Thoracic aorta (tissue), 2 donors: ENCODE measurements at regions not wholly inside any gene's neighbourhood (a gene's known extent, or its start where the extent isn't known, plus 50 kb on each side); places are given as distances from the start of the nearest gene placed in this dataset.
A peak's percentile ranks its signal among the peaks of the same experiment; 100 is the strongest.

Source experiments
- ATAC-seq: fragments of 150-250 bp; one replicate; pipeline ENCODE4 v1.8.0; 2017; ENCODE audit warnings: low read depth; ENCODE audit not compliant: insufficient number of reproducible peaks, low FRiP score
- DNase-seq: peaks from one replicate; pipeline ENCODE4 v3.0.0-alpha.2; 2020; ENCODE audit warnings: low spot score
- H3K27ac ChIP-seq, 2 donors: fragments of 200-600 bp; sonication (generic); 1 replicate in 1 of 2; 2 replicates in 1 of 2; pipeline ENCODE4 v1.5.1; 2016; ENCODE audit warnings: mild to moderate bottlenecking in 2 of 2, moderate library complexity in 2 of 2
- H3K27me3 ChIP-seq: fragments of 200-600 bp; sonication (generic); replicated peaks from 2 replicates; pipeline ENCODE4 v1.6.0; 2016; ENCODE audit warnings: mild to moderate bottlenecking; ENCODE audit not compliant: insufficient read depth
- H3K36me3 ChIP-seq: fragments of 200-600 bp; sonication (generic); one replicate; pipeline ENCODE4 v1.5.1; 2016
- H3K4me1 ChIP-seq, 2 donors: fragments of 200-600 bp; sonication (generic); 1 replicate in 1 of 2; 2 replicates in 1 of 2; pipeline versions ENCODE4 v1.5.1 to v1.6.0; 2016; ENCODE audit warnings: low read depth in 2 of 2, mild to moderate bottlenecking in 1 of 2; ENCODE audit not compliant: control insufficient read depth in 1 of 2
- H3K4me3 ChIP-seq: fragments of 200-600 bp; sonication (generic); 2 replicates; pipeline ENCODE4 v1.5.1; 2016; ENCODE audit warnings: mild to moderate bottlenecking
- H3K9me3 ChIP-seq: fragments of 200-600 bp; sonication (generic); 2 replicates; pipeline ENCODE4 v1.5.1; 2016
- TF ChIP-seq, protein P1 (sequence below): fragments of 200-600 bp; sonication (generic); IDR thresholded peaks from one replicate; pipeline ENCODE4 v1.5.1; 2019; ENCODE audit warnings: antibody characterized with exemption

DNA sequence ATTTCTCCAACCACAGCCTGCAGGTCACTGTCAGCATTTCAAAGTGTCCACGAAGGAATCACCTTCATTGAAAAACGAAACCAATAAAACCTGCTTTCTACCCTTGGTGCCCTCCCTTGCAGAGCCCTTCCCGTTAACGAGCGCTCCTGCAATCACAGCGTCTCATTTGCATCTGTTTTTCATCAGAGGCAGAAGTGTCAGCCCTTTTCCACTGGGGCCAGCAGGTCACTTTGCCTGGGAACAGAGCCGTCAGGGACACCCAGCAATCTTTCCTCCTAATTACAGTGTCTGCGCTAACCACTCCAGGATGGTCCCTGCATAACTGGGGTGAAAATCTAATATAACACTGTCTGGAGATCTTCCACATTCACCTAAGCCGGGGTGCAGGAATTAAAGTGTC is 85.3 kb downstream of the PSMG1 start:
- no peak for DNase-seq
- ATAC-seq: no peak
- Histone ChIP-seq H3K27ac (no peak overlapping the region), H3K4me1 (no peaks in the 10 kb centered on the region), H3K27me3 (no peaks in the 10 kb centered on the region), H3K9me3 (no peaks in the 10 kb centered on the region), H3K36me3 (no peaks in the 10 kb centered on the region), H3K4me3 (no peak overlapping the region)
- TF ChIP-seq, protein P1, sequence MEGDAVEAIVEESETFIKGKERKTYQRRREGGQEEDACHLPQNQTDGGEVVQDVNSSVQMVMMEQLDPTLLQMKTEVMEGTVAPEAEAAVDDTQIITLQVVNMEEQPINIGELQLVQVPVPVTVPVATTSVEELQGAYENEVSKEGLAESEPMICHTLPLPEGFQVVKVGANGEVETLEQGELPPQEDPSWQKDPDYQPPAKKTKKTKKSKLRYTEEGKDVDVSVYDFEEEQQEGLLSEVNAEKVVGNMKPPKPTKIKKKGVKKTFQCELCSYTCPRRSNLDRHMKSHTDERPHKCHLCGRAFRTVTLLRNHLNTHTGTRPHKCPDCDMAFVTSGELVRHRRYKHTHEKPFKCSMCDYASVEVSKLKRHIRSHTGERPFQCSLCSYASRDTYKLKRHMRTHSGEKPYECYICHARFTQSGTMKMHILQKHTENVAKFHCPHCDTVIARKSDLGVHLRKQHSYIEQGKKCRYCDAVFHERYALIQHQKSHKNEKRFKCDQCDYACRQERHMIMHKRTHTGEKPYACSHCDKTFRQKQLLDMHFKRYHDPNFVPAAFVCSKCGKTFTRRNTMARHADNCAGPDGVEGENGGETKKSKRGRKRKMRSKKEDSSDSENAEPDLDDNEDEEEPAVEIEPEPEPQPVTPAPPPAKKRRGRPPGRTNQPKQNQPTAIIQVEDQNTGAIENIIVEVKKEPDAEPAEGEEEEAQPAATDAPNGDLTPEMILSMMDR: no peak

DNA sequence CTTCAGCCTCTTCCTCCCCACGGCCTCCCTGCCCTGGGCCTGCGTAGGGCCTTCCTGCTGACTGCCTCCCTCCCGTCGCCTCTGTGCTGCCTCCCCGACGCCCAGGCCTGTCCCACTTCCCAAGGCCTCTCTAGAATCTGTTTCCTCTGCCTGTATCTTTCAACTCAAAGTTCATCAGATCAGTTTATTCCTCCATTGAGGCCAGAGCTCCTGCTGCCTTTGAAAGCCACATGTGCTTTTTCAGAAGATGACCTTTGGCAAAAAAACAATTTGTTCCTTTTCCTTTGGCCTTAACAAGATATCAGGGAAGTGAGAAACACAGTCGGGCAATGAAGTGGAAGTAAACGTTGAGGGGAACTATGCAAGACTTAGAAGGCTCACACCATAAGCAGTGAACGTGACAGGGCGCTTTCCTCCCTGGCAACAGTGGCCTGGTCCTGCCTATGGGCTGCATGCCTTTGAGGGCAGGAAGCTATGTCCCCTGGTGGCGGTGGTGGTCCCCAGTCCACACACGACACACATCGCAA is 85.9 kb downstream of the PSMG1 start:
- peak overlapping the region in 1 of 2 donors; percentile 18 for H3K27ac ChIP-seq
- no peak for ATAC-seq

DNA sequence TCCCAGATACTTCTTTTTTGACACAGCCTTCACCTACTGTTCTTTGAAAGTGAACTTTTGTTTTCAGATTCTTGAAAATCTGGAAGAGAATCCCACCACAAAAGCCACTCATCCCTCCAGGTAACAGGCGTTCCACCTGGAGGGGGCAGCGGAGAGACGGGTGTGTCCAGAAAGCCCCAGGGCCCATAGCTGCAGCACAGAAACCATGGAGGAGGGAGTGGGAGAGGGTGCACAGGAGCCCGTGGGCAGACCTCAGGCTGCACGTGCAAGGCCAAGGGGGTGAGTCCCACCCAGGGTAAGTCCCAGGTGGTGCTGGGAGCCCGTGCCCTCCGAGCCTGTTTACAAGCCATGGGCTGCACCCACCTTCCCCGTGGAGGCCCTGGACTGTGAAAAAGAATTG is 86.5 kb downstream of the PSMG1 start:
- no peaks in the 10 kb centered on the region for H3K27me3 ChIP-seq
- ATAC-seq (no peak), DNase-seq (no peak)
- TF ChIP-seq, protein P1: no peak
- no peaks in the 10 kb centered on the region for H3K4me1 ChIP-seq
- no peaks in the 10 kb centered on the region for H3K36me3 ChIP-seq
- no peak overlapping the region for H3K27ac ChIP-seq
- no peaks in the 10 kb centered on the region for H3K9me3 ChIP-seq
- H3K4me3 ChIP-seq: no peak overlapping the region

More for the DNA sequence above, 85.9 kb downstream of the PSMG1 start:
- Histone ChIP-seq H3K9me3 (no peaks in the 10 kb centered on the region), H3K4me3 (no peak overlapping the region), H3K36me3 (no peaks in the 10 kb centered on the region), H3K4me1 (no peaks in the 10 kb centered on the region), H3K27me3 (no peaks in the 10 kb centered on the region)
- TF ChIP-seq, protein P1: no peak
- no peak for DNase-seq

DNA sequence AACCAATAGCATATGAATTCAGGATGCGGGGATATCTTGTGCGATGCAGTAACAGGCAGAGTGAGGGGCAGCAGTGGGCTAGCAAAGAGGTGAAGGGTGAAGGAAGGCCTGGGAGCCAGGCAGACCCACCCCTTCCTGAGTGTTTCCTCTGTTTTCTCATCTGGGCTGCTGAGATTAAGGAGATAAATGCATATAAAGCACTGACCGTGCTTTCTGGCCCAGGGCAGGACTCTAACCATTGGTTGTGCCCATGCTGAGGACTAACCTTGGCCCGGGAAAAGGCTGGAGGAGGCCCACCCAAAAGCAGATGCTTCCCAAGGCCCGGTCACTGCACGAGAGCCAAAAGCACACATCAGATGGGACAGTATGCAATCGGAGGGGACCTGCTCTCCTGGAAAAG is 87.6 kb downstream of the PSMG1 start:
- TF ChIP-seq, protein P1: no peak
- no peak for DNase-seq
- Histone ChIP-seq H3K4me3 (no peak overlapping the region), H3K36me3 (no peaks in the 10 kb centered on the region), H3K27me3 (no peaks in the 10 kb centered on the region), H3K9me3 (no peaks in the 10 kb centered on the region), H3K27ac (no peak overlapping the region), H3K4me1 (peaks cover 0 to 4% of the 10 kb centered on the region in 2 donors)
- ATAC-seq: no peak

DNA sequence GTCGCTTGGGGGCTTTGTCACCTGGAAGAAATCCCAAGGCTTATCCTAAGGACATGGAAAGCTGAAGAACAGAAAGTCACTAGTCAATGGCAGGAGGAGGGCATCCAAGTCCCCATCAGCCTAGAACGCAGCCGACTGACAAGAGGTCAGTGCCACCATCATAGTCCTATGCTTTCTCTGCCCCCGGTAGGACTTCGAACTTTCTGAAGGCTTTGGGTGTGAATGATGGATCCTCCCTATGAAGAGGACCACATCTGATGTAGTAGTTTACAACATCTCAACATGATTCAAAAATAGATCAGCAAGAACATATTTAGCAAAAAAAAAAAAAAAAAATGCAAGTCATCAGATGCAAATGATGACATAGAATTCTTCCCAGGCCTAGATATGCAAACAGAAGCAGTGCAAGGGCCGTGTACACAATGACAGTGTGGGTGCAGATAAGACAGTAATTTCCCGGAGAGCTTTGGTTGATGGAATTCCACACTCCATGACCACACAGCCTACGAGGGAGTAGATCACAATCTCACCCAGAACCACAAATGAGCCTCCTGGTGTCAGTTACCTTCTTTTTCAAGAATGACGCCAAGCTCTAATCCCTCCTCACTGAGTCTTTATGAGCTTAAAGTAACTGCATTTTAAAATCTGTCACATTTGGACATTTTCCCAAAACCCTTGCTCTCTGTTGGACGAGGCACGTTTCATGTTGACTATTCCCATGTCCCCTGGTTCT is 88.2 kb downstream of the PSMG1 start:
- no peak for ATAC-seq
- TF ChIP-seq, protein P1: no peak
- peak overlapping the region; percentile 20 to 22 for H3K27ac ChIP-seq

More for the DNA sequence above, 88.2 kb downstream of the PSMG1 start:
- Histone ChIP-seq H3K27me3 (no peaks in the 10 kb centered on the region), H3K36me3 (no peaks in the 10 kb centered on the region), H3K4me1 (peaks cover 4 to 10% of the 10 kb centered on the region in 2 donors), H3K9me3 (no peaks in the 10 kb centered on the region), H3K4me3 (no peak overlapping the region)
- DNase-seq: no peak
